ENCODE measurements at regions not wholly inside any gene's neighbourhood (a gene's known extent, or its start where the extent isn't known, plus 50 kb on each side); places are given as distances from the start of the nearest gene placed in this dataset.

DNA sequence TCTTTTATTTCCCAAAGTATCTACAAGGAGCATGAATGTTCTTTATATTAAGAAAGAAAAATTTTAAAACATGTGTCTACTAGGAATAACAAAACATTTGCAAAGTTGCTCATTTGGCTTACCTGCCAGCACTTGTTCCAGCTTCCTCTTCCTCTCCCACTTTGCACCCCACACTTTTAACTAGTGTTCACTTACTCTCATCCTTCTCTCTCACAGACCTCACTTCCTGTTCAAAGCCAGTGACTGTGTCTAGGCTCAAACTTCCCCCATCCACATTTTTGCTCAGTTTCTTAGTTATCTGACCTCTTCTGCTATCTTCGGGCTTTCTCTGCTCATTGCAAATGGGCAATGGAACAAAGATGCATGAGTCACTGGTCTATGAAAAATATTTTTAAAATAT is 512.2 kb upstream of the ZNF462 start:
- Histone ChIP-seq H3K27me3 (ENCODE audit: control insufficient read depth in 3 of 3, insufficient read depth in 3 of 3, low read length in 2 of 3) (no peaks in the 10 kb centered on the region), H3K36me3 (ENCODE audit: control insufficient read depth in 4 of 4, insufficient read depth in 4 of 4, low read length in 4 of 4) (no peaks in the 10 kb centered on the region), H3K27ac (ENCODE audit: low read depth in 1 of 2, low read length in 1 of 2) (no peak overlapping the region), H3K9ac (ENCODE audit: insufficient read depth in 1 of 2, low read length in 2 of 2) (no peak overlapping the region), H3K4me1 (ENCODE audit: control insufficient read depth in 5 of 5, insufficient read depth in 5 of 5, low read length in 5 of 5) (no peaks in the 10 kb centered on the region), H3K4me3 (no peak overlapping the region), H3K9me3 (ENCODE audit: control insufficient read depth in 4 of 4, insufficient read depth in 3 of 4, low read length in 3 of 4) (no peaks in the 10 kb centered on the region)
- TF ChIP-seq, protein P1, sequence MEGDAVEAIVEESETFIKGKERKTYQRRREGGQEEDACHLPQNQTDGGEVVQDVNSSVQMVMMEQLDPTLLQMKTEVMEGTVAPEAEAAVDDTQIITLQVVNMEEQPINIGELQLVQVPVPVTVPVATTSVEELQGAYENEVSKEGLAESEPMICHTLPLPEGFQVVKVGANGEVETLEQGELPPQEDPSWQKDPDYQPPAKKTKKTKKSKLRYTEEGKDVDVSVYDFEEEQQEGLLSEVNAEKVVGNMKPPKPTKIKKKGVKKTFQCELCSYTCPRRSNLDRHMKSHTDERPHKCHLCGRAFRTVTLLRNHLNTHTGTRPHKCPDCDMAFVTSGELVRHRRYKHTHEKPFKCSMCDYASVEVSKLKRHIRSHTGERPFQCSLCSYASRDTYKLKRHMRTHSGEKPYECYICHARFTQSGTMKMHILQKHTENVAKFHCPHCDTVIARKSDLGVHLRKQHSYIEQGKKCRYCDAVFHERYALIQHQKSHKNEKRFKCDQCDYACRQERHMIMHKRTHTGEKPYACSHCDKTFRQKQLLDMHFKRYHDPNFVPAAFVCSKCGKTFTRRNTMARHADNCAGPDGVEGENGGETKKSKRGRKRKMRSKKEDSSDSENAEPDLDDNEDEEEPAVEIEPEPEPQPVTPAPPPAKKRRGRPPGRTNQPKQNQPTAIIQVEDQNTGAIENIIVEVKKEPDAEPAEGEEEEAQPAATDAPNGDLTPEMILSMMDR (IDR thresholded peaks at IDR 0.05; ENCODE audit: control extremely low read depth, extremely low read depth), result no peak
- DNase-seq (no peak), ATAC-seq (ENCODE audit: insufficient read depth, low FRiP score) (no peak)
- 70 to 73% methylated on average over 1 of the region's 1 CpG for WGBS, 2 donors

DNA sequence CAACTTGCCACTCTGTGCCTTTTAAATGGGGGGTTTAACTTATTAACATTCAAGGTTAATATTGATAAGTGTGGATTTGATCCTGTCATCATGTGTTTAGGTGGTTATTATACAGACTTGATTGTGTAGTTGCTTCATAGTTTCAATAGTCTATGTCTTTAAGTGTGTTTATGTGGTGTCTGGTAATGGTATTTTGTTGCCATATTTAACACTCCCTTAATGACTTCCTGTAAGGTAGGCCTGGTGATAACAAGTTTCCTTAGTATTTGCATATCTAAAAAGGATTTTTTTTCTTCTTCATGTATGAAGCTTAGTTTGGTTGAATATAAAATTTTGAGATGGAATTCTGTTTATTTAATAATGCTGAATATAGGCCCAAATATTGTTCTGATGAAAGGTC is 506.0 kb upstream of the ZNF462 start:
- no peak overlapping the region for H3K4me3 ChIP-seq
- no peak overlapping the region for H3K27ac ChIP-seq (ENCODE audit: low read depth in 1 of 2, low read length in 1 of 2)
- H3K9me3 ChIP-seq (ENCODE audit: control insufficient read depth in 4 of 4, insufficient read depth in 3 of 4, low read length in 3 of 4), result peaks cover 0 to 3% (median 0%) of the 10 kb centered on the region in 4 donors
- H3K27me3 ChIP-seq (ENCODE audit: control insufficient read depth in 3 of 3, insufficient read depth in 3 of 3, low read length in 2 of 3), result no peaks in the 10 kb centered on the region
- no peak overlapping the region for H3K9ac ChIP-seq (ENCODE audit: insufficient read depth in 1 of 2, low read length in 2 of 2)
- no peak for ATAC-seq (ENCODE audit: insufficient read depth, low FRiP score)
- H3K4me1 ChIP-seq (ENCODE audit: control insufficient read depth in 5 of 5, insufficient read depth in 5 of 5, low read length in 5 of 5), result no peaks in the 10 kb centered on the region
- TF ChIP-seq, protein P1 (IDR thresholded peaks at IDR 0.05; ENCODE audit: control extremely low read depth, extremely low read depth), result no peak
- DNase-seq, result no peak
- H3K36me3 ChIP-seq (ENCODE audit: control insufficient read depth in 4 of 4, insufficient read depth in 4 of 4, low read length in 4 of 4), result no peaks in the 10 kb centered on the region

DNA sequence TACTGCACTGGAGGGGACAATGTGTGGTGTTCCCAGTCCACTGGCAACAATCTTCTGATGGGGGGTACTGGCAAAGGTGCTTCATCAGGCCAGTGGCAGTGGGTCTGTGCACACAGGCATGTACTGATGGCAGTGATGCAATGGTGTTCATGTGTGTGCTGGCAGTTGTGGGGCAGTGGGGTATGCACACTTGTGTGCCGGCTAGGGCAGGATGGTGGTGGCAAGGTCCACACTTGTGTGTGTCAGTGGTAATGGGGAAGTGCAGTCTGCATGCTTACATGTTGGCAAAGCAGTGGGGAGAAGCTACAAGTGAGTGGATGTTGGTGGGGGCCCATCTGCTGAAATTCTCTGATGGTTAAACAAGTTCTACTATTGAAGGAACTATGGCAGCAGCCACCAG is 504.6 kb upstream of the ZNF462 start:
- no peak for DNase-seq
- TF ChIP-seq, protein P1 (IDR thresholded peaks at IDR 0.05; ENCODE audit: control extremely low read depth, extremely low read depth), result no peak
- no peak for ATAC-seq (ENCODE audit: insufficient read depth, low FRiP score)
- no peaks in the 10 kb centered on the region for H3K27me3 ChIP-seq (ENCODE audit: control insufficient read depth in 3 of 3, insufficient read depth in 3 of 3, low read length in 2 of 3)
- WGBS, 2 donors, result 98 to 100% methylated on average over 1 of the region's 1 CpG
- peaks cover 0 to 3% (median 0%) of the 10 kb centered on the region in 4 donors for H3K9me3 ChIP-seq (ENCODE audit: control insufficient read depth in 4 of 4, insufficient read depth in 3 of 4, low read length in 3 of 4)
- H3K4me1 ChIP-seq (ENCODE audit: control insufficient read depth in 5 of 5, insufficient read depth in 5 of 5, low read length in 5 of 5), result no peaks in the 10 kb centered on the region
- no peak overlapping the region for H3K27ac ChIP-seq (ENCODE audit: low read depth in 1 of 2, low read length in 1 of 2)
- no peak overlapping the region for H3K4me3 ChIP-seq
- H3K9ac ChIP-seq (ENCODE audit: insufficient read depth in 1 of 2, low read length in 2 of 2), result no peak overlapping the region
- no peaks in the 10 kb centered on the region for H3K36me3 ChIP-seq (ENCODE audit: control insufficient read depth in 4 of 4, insufficient read depth in 4 of 4, low read length in 4 of 4)

DNA sequence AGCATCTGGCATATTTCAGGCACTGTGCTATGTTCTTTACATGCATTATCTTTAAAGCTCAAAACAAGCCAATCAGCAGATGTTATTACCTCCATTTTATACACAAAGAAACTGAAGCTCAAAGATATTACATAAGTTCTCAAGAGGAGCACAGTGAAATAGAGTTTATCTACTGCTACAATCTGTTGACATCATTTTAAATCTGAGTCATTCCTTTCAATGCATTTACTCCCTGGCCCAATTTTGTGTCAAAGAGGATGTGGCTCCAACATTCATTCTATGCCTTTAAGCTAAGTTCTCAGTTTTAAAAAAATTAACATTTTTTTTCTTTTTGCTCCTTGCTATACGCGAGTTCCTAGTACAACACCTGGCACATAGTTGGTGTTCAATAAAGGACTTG is 486.3 kb upstream of the ZNF462 start:
- no peak for DNase-seq

More for the DNA sequence above, 486.3 kb upstream of the ZNF462 start:
- no peaks in the 10 kb centered on the region for H3K36me3 ChIP-seq (ENCODE audit: control insufficient read depth in 4 of 4, insufficient read depth in 4 of 4, low read length in 4 of 4)
- TF ChIP-seq, protein P1 (IDR thresholded peaks at IDR 0.05; ENCODE audit: control extremely low read depth, extremely low read depth), result no peak
- no peak for ATAC-seq (ENCODE audit: insufficient read depth, low FRiP score)
- H3K9ac ChIP-seq (ENCODE audit: insufficient read depth in 1 of 2, low read length in 2 of 2), result no peak overlapping the region
- H3K27me3 ChIP-seq (ENCODE audit: control insufficient read depth in 3 of 3, insufficient read depth in 3 of 3, low read length in 2 of 3), result no peaks in the 10 kb centered on the region
- no peak overlapping the region for H3K4me3 ChIP-seq
- H3K9me3 ChIP-seq (ENCODE audit: control insufficient read depth in 4 of 4, insufficient read depth in 3 of 4, low read length in 3 of 4), result no peaks in the 10 kb centered on the region
- H3K4me1 ChIP-seq (ENCODE audit: control insufficient read depth in 5 of 5, insufficient read depth in 5 of 5, low read length in 5 of 5), result no peaks in the 10 kb centered on the region
- WGBS, 2 donors, result 93 to 100% methylated on average over 2 of the region's 2 CpGs
- H3K27ac ChIP-seq (ENCODE audit: low read depth in 1 of 2, low read length in 1 of 2), result no peak overlapping the region
